GM12878 (cell line): ENCODE measurements at regions not wholly inside any gene's neighbourhood (a gene's known extent, or its start where the extent isn't known, plus 50 kb on each side); places are given as distances from the start of the nearest gene placed in this dataset.

Source experiments
- EZH2 ChIP-seq: IDR thresholded peaks from 2 replicates; pipeline ENCODE4 v1.6.1; 2012; ENCODE audit warnings: low read depth, mild to moderate bottlenecking, control low read depth, inconsistent platforms, low read length, borderline replicate concordance; ENCODE audit not compliant: control insufficient read depth
- NR2C2 ChIP-seq: IDR thresholded peaks from 2 replicates; pipeline ENCODE4 v1.6.1; 2011; ENCODE audit warnings: borderline replicate concordance, low read depth; ENCODE audit not compliant: control insufficient read depth, insufficient read length

GRCh38 chr6:113411011-113411410 is 446.1 kb upstream of the MARCKS start:
- no peak for TF ChIP-seq EZH2
- TF ChIP-seq NR2C2 = no peak
